Hematopoietic multipotent progenitor cell treated with erythropoietin and hydrocortisone succinate and interleukin-3 and kit ligand, for 4 days (in vitro differentiated cells): ENCODE measurements at regions not wholly inside any gene's neighbourhood (a gene's known extent, or its start where the extent isn't known, plus 50 kb on each side); places are given as distances from the start of the nearest gene placed in this dataset.

Experiments
- DNase-seq: peaks from one replicate; pipeline ENCODE4 v3.0.0-alpha.2; 2015

- no peak for DNase-seq
Measured at GRCh38 chr20:46814366-46815232, 80.0 kb upstream of the EYA2 start.

DNA sequence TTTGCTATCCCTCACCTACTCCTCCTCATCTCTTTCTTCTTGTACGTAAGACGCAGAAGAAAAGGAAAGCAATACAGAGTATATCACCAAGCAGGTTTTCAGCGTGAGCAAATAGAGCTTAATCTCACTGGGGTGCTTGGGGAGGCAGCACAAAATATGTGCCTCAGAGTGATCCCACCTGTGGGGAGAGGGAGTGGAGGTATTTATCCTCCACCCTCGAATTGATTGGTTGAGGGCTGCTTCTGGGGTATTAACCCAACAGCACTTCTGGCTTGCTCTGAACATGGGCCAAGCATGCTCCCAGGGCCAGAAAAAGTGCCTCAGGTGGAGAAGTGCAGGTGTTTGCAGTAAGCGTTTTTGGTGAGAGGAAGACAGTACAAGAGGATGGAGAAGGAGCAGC is 78.5 kb upstream of the EYA2 start:
- no peak for DNase-seq

- DNase-seq, result no peak
Measured at GRCh38 chr20:46816886-46817638, 77.6 kb upstream of the EYA2 start.

DNA sequence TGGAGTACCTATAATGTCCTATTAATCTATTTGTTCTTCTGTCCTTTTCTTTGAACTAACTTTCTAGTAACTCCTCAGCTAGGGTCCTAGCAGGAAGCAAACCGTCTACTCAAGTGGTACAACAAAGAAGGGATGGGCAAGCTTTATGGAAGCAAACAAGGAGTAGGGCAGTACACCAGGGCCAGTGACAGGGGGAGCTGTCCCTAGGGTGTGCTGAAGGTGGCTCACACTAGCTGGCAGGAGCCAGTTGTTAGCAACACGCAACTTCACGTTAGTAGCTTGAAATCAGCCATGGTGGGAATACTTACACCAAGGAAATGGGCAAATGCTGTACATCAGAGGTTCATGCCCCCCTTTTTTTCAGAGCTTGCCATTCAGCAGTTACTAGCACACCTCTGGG is 74.0 kb upstream of the EYA2 start:
- DNase-seq, result no peak

- DNase-seq, result no peak
Measured at GRCh38 chr20:46823271-46823751, 71.3 kb upstream of the EYA2 start.

DNA sequence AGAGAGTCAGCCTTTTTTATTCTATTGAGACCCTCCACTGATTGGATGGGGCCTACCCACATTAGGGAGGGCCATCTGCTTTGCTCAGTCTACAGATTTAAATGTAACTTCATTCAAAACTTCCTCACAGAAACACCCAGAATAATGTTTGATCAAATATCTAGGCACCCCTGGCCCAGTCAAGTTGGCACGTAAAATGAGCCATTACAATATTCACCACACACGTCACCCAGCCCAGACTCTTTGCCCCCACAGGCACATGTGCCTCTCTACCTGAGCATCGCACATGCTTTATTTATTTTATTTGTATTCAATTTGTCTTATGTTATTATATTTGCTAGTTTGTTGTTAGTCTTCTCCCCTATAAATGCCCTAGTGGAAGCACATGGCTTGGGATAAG is 70.9 kb upstream of the EYA2 start:
- DNase-seq, result no peak

DNA sequence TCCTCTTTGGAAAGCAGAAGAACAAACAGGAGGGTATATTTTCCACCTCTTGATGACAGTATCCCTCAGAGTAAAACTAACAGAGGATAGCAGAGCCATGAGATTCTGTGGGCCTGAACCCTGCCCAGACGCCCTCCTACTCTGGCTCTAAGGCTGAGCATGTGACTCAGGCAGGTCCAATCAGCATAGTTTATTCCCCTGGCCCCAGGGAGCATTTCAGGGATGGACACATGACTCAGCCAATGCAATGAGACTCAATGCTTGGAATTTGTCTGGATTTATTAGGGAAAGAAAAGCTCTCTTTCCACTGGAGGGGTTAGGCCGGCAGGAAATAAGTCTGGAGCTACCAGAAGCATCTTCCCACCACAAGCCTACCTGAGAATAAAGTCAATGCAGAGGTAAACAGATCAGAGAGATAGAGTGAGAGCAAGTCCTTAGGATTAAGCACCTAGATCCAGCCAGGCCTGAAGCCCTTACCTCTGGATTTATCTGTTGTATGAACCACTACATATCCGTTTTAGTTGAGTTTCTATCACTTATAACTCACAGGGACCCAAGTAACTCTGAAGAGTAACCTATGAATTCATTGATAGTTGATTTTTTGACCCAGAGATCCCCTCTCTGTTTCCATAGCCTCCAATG is 68.2 kb upstream of the EYA2 start:
- DNase-seq, result no peak

DNA sequence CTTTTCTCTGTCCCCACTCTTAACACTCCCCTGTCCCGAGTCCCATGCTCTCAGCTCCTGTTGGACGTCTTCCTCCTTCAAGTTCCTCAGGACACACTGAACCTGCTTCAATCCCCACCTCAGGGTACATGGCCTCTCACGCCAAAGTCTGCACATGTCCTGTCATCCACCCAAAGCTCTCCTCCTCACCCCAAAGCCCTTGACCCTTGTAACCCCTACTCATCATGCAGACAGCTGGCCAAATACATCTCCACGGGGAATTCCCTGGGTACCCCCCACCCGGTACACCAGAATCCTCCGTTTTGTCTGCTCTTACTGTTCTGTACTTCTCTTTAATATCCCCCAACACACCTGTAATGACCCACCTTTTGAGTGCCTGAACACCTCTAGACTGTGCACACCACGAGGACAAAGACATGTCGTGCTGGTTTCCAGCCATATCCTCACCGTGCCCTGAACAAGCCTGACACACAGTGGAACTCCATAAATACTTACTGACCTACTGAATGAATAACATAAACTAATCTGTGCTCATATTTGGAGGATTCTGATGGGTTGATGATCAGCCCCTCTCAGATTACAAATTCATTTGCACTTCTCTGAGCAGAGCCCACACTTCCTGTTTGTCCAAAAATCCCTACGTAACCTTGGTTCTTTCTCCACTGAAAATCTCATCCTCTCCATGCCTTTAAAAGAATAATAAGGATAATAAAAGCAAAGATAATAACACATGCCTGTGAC is 66.8 kb upstream of the EYA2 start:
- no peak for DNase-seq

GRCh38 chr20:46828471-46828870 is 66.2 kb upstream of the EYA2 start:
- no peak for DNase-seq

DNA sequence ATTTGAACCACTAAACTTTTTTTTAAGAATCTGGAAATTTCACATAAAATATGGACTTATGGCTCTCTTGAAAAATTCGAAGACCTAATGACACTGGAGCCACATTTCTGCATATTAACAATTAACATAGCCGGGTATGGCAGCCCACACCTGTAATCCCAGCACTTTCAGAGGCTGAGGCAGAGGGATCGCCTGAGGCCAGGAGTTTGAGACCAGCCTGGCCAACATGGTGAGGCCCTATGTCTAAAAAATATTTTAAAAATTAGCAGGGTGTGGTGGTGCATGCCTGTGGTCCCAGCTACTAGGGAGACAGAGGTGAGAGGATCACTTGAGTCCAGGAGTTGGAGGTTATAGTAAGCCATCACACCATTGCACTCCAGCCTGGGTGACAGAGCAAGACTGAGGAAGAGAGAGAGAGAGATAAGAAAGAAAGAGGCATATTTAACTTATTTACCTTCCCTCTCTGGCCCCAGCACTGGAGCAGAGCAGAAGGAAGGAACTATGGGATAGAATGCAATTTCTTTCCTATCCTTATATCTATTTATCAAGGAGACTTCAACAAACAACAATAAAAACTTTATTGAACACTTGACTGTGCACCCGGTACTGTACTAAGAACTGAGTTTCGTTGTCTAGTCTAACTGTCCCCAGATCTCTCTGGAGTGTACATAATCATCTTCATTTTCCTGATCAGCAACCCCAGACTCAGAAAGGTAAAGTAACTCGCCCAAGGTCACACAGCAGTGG is 63.6 kb upstream of the EYA2 start:
- DNase-seq, result no peak

GRCh38 chr20:46831633-46832011 is 63.0 kb upstream of the EYA2 start:
- DNase-seq, result no peak

- no peak for DNase-seq
Measured at GRCh38 chr20:46832555-46832954, 62.1 kb upstream of the EYA2 start.

DNA sequence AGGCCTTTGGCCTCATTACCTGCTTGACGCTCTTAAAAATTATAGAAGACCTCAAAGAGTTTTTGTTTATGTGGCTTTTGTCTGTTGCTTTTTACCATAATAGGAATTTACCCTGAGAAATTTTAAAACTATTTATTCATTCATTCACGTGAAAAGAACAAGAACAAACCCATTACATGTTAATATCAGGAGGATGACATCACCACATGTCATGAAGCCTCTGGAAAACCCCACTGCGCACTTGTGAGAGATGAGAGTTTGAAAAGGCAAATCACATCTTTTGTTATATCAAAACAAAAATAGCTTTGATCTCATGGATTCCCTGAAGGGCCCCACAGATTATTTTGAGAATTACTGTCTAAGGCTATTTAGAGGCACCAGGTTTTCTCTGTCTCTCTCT is 61.3 kb upstream of the EYA2 start:
- no peak for DNase-seq

GRCh38 chr20:46835418-46835817 is 59.2 kb upstream of the EYA2 start:
- DNase-seq, result no peak

DNA sequence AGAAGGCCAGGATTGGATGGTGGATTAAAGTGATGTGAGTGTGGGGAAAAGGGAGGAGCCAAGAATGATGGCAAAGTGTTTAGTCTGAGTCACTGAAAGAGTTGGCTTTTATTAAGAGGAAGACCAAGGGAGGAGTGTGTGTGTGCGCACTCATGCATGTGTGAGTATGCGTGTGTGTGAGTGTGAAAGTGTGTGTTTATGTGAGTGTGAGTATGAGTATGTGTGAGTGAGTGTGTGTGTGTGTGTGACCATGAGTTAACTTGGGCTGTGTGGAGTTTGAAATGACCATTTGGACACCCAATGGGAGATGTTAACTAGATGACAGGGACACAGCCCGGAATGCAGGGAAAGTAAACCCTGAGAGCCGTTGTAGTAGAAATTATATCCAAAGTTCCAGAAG is 57.6 kb upstream of the EYA2 start:
- DNase-seq, result no peak

DNA sequence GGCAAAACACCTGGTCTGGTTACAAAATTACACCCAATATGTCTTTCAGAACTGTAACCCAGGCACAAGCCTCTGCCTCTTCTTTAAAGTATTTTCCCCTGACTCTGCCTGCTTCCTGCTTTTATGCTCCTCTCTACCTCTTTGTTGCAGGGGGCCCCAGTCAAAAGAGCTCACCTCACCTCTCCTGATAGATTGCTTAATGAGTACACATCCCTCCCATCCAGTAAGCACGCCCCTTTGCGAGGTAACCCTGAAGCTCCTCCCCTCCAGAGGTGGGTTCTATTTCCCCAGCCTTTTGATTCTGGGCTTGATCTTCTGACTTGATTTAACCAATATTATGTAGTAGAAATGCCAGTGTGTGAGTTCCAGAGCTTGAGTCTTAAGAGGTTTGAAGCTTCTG is 56.6 kb upstream of the EYA2 start:
- no peak for DNase-seq

DNA sequence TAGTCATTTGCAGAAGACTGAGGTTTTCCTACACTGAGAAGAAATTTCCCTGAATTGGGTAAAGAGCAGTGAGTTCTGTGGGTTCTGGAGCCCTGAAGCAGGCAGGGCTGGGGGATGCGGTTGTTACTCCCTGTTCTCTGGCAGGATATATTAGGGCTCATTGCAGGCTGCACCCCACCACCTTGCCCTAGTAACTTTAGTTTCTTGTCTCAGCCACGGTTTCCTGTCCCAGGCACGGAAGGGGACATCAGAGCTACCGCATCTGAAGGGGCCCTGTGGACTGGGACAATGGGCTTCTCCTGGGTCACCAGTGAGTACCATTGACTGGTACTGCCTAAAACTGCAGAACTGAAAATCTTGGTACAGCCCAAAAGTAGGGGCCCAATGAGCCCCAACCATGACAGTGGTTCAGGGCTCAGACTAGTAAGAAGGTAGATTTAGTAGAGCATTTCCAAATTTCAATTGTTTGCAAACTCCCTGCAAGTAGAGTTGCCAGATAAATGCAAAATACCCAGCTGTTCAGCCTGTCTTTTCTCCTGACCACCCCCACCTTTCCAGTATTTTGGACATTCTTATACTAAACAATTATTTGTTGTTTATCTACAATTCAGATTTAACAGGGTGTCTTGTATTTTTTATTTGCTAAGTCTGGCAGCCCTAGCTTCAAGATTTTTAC is 54.5 kb upstream of the EYA2 start:
- DNase-seq, result no peak
